ENCODE measurements at regions not wholly inside any gene's neighbourhood (a gene's known extent, or its start where the extent isn't known, plus 50 kb on each side); places are given as distances from the start of the nearest gene placed in this dataset.

DNA sequence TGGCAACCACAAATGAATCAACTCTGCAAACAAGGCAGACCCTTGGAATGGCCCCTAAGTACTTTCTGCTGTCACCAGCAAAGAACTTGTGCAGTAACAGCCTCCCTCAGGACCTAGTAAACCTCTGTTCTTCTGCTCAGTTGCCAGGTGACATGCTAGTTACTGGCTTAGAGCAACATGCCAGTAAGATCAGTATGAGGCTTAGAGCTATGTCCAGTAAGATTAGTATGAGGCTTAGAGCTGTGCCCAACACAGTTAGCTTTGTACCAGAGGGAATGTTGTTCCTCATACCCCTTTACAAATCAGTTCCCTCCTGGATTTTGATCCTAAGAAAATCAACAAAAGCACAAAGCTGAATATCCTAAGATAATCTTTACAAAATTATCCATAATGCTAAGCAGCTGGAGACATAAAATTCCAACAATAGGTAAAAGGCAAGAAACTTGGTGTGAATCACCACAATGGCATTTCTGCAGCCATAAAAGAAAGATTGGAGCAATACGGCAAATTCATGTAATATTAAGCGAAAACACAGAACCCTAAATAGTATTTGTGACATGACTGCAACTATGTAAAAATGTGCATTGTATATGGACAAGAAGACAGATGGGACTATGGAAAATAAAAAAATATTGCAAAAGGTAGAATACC lies 107.3 kb upstream of the LPP start:
- no peak for DNase-seq

DNA sequence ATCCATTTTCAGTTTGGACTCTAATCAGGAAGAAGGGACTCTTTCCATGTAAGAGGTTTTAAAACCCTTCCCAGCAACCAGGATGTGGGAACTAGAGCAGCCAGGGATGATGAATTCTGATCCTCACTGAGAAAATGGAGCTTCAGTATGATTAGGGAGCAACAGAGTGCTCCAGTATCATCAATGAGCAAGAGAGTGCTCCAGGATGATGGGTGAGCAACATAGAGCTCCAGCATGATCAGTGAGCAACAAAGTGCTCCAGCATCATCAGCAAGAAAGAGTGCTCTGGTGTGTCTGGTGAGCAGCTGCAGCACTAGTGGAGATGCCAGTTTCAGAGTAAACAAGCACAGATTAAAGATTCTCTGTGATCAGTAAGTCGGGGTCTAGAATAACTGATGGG lies 106.4 kb upstream of the LPP start:
- no peak for DNase-seq

DNA sequence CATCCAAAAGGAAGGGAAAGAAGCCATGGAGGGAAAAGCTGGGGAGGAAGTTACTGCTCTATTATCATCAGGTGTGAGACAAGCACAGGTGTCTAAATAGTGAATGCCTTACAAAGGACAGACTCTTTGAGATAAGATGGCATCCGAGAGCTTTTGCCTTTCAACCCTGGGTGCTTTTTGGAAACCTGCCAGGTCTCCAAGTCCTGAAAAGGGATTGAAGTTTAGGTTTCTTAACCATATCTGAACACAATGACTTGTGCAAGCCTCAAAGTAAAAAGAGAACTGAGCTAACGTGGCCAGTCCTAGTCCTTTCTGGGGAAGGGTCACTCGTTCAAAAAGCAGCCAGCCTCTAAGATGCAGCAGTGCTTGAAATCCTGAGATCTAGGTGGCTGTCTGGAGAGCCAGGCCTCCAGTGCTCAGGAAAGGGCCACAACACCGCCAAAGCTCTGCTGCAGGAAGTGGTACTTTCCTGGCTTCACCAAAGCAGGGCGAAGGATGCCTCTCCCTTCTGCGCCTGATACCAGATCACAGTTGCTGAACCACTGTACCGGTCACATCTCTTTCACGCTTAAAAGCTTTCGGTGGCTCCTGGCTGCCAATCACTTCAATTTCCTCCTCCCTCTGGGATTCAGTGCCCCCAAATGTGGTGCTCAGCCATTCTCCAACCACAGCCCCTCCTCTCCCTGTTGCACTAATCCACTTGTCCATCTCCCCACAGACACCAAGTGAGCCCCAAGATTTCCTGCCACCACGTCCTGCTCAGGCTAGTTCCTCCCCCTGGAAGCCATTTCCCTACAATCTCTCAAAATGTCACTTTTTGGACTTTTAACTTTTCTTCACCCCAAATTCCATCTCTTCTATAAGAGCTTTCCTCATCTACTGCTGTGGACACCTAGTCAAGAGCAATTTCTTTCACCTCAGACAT lies 104.1 kb upstream of the LPP start:
- no peak for DNase-seq

DNA sequence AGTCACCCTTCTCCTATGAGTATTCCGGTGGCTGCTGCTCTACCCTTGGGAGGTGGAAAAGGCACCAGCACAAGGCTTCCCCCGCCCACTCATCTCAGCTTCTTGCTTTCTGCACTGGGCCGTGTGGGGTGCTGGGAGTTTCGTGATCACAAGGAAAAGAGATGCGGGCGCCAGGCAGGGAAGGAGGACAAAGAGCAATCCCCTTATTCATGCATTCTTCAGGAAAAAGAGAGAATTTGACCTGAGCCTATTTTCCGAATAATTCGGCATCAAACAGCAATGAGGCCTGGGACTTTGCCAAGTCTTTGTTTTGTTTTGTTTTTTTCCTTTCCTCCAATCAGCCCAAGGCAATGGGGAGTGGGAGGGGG lies 102.2 kb upstream of the LPP start:
- DNase-seq = no peak

DNA sequence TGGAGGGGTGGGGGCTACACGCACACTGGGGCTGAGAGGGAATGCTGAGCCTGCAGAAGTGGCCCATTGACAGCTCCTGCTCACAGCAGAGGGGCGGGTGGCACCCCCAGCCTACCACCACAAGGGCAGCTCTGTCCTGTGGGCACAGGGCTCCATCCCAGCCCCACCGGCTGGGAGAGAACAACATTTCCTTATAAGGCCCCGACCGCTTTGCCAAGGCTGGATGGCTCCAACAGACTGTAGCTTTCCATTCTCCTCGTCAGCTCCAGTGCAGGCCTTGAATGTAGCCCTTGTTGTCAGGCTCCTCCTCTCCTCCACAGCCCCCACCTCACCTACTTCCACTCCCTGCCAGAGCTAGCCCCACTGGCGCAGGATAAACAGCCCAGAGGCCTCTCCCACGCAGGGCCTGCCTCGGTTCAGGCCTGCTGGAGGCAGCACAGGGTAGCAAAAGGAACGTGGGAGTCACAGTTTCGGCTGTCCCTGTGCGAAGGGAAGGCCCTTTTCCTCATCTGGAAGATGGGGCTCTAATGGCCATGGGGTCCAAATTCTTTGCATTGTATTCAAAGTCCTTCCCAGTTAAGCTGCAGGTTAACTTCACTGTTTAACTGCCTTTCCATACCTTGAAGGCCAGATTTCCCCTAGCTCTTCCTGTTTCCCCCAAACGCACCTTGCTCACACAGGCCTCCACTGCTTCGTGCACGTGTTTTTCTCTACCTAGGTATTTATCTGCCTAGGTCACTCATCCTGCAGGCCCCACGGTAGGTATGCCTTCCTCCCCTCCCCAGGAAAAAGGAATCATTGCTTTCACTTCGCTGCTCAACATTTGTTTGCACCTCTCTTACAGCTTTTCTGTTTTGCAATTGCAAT lies 101.6 kb upstream of the LPP start:
- peak in 1 of 2 experiments; percentile 53 for DNase-seq

DNA sequence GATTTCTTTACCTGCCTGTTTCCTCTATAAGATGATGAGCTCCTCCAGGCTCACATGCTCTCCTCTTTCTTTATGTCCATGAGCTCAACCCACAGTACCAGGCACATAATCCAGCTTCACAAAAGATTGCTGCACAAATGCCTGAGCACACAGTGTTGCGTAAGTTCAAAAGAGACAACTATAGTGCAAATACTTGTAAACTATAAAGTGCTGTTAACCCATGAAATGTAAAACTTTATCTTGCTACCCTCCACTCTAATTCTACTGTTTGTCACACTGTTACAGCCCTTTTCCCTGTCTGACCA lies 101.0 kb upstream of the LPP start:
- DNase-seq = no peak

DNA sequence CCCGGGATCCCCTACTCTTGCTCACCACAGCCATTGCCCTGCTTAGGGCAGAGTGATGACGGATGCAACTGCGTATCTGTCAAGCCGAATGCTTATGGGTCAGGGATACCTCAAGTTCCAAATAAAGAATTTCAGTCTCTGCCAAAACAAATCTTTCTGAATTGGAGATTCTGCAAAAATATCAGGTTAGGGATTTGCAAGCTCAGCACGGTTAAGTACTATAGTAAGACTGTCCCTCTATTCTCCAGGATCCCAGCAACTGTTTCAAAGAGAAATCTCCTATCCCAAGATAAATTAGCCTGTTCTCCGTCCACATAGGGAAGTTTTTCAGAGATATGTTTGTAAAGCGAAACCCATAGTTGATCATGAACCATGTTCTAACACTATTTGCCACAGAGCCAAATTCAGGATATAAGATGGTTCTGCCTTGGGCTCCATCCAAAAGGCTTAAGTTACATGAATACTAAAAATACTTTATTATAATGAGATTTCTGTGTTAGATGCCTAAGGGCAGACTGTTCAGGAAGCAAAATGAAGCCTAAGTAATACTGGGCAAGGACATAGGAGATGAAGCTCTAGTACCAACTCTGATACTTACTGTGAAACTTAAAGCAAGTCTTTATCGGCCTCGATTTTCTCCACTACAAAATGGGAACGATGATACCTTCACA lies 100.1 kb upstream of the LPP start:
- no peak for DNase-seq

DNA sequence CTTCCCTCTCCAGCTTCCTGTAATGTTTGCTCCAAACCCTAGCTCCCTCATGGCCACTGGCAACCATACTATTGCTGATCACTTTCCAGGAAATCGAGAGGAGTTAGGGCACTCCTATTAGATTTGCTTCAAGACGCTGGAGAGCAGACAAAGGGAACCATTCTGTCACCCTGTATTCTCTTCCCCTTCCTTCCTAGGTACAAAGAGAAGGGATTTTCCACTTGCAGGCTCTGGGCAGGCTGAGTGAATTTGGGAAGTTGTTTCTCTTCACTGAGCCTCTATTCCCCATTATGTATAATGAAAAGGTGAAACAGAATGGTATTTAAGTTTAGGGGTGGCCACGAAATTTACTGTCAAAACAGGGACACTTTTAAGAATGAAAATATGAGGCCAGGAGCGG lies 99.4 kb upstream of the LPP start:
- DNase-seq = no peak

DNA sequence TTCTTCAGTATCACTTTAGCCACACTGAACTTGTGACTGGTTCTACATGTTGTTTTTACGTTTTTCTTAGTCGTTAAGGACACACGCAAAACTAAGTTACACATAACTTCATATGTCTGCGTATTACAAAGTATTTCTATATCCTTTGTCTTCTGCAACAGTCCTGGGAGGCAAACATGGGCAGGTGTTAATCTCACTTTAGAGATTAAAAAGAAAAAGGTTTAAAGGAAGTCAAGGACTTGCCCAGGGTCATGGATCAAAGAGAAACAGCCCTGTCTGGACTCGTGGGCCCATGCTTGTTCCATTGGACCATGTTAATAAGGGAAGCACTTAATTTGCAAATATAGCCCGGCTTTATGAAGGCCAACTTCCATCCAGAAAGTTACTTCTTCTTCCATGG lies 98.6 kb upstream of the LPP start:
- no peak for DNase-seq

DNA sequence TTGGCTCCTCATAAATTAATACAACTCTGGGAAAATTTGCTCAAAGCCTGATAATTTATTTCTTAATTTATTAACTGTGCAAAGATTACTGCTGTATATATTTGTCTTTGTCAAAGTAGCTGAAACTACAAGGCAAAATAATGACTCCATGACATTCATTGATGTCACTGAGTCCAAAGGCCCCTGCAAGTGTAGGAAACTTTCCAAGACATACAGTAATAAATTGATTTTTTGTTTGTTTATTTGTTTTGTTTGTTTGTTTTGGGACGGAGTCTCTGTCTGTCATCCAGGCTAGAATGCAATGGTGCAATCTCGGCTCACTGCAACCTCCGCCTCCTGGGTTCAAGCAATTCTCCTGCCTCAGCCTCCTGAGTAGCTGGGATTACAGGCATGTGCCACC lies 96.8 kb upstream of the LPP start:
- no peak for DNase-seq

DNA sequence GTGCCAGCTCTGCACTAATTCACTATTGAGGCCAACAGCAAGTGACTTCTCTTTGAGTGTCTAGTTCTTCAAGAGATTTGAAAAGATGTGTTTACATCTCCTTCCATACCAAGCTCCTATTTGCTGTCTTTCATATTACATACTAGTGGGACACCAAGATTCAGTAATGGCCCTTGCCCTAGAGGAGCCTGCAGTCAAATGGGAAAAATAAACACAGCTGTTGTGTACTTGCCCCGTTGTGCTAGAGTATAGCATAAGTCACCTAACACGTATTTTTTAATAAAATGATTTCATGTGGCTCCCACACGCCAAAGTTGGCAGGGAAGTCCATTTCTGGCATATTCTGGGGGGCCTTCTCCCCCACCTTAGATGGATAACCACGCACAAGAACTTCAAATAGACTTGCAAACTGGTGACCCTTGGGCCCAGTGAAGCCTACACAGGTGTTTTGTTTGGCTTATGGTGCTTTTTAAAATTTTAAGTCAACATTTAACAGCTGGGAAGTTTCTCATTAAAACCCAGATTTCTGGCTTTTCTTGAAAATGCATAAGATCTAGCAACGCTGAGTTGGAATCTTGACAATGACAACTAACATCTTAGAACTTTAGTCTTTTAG lies 95.3 kb upstream of the LPP start:
- no peak for DNase-seq

DNA sequence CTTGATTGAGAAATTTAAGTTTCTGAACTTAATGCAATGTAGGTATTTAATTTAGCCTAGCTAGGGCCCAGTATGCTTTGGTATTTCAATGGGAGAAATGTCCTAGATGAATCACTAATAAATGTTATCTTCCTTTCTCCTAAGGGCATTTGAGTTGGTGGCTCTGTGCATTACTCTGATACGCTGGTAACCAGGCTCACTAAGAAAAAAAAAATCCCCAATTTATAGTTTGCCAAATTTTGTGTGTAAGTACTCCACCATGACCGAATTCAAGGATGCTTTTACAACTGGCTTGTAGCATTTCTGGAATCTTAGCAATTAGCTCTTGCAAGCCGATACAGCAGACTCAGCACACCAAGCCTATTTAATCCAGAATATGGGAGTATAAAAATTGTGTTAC lies 94.6 kb upstream of the LPP start:
- no peak for DNase-seq

DNA sequence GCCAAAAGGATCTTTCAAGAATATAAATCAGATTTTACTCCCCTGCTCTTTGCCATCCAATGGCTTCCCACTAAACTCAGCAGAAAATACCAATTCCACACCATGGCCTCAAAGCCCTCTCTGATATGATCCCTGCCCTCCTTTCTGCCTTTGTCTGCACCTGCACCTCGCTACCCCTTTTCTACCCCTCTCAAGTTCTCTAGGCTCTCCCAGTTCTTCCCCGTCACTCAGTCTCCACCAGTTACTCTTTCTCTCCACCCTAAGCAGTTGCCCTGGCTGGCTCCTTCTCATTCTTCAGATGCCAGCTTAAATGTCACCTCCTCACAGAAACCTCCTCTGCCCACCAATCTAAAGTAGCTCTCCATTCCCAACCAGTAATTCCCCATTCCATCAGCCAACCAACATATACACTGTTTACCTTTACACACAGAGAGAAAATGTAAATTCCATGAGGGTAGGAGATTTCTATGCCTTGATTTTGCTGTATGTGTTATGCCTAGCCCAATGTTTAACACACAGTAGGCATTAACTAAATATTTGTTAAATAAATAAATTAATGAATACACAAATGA lies 93.6 kb upstream of the LPP start:
- DNase-seq = no peak

DNA sequence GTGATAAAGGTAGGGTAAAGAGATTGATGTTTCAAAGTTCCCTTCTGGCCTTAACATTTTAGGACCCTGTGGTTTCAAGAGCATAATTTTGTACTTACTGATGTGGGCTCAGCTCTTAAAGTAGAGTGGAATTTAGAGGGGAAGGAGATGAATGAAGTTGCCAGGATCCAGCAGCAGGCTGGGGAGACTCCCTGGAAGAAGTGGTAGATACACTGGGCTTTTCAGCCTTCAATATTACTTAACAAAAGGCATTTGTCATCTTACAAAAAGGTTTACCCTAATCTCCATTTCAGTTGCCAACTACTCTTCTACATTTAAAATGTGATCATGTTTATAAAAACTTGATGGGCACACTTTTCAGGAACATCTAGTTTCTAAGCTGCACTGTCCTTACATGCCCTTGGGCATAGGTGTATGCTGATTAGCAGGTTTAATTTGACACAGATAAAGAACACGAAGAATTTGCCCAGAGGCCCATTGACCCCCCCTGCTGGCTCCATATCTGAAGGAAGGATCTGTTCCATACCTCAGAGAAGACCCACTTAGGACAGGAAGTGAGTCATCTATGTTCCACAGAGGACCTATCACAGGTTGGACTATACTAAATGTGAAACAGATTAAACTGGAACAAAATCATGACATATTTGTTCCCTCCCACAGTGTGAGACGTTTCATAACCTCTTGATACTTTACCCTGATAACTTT lies 93.0 kb upstream of the LPP start:
- peak in 1 of 2 experiments; percentile 16 for DNase-seq

DNA sequence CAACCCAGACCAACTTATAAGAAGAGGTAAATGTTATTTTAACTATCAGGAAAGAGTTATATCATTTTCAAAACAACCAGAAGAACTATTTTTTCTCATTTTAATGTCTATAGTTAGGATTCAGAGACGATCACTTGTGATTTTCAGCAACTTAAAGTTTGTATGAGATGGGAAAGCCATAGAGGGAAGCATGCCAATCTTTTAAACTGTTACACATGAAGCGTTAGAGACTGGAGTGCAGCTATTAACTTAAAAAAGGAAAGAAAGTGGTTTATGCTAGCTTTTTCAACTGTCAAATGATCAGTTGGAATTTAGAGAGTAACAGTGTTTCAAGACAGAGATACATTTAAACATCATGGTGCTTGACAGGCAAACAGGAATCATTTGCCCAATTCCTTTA lies 91.7 kb upstream of the LPP start:
- no peak for DNase-seq

DNA sequence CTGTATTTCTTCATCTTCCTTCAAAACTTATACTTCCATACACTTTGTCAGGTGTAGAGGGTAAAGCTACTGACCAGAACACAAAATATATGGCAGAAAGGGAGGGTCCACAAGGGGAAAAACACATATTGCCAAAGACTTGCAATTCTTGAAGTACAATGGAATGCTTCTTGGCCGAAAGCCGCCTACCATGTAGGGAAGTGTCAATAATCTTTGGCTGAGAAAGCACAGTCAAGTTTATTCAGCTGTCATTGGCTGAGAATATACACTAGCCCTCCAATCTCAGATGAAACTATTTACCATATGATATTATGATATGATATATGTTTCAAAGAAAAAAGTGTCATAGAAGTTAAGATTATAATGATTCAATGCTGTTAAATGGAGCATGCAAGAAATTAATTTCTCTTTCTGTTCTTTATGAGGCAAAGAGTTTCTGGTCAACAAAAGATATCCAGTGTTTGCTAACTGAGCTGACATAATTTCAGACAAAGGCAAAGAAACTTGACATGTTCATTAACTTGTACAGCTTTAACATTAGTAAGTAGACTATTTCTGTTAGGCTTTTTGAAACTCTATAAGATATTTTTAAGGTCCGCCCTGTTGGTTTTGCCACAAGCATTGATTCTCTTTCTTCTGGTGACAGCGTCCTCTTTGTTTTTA lies 89.0 kb upstream of the LPP start:
- DNase-seq = no peak

DNA sequence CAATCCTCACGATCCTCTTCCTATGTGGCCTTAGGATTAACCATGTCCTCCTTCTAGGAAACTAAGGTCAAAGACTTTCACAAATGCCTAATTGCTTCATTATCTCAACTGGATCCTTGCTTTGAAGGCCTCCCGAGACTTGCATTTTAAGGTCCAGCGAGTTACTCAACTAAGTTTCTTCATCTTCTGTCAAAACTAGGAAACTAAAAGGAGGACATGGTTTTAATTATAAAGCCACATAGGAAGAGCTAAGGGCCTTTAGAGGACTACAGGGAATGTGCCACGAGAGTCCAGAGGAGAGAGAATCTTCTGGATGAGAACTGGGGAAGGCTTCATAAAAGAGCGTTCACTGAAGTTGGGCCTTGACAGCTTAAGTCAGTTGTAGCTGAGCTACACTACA lies 87.8 kb upstream of the LPP start:
- DNase-seq = no peak

DNA sequence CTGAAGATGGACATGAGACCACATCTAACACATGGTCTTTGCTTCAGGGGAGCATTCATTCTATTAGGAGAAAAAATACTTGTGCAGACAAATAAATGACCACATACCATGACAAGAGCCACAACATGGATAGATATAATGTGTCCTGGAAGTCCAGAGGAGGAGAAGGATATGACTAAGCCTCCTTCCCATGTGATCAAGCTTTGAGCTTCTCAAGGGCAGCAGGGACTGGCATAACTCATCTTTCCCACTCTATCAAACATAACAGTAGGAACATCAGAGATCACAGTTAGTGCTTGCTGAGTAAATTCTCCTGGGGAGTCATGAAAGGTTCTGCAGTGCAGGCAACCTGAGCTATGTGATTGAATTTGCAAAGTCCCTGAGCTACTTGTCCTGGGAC lies 86.0 kb upstream of the LPP start:
- DNase-seq = no peak

DNA sequence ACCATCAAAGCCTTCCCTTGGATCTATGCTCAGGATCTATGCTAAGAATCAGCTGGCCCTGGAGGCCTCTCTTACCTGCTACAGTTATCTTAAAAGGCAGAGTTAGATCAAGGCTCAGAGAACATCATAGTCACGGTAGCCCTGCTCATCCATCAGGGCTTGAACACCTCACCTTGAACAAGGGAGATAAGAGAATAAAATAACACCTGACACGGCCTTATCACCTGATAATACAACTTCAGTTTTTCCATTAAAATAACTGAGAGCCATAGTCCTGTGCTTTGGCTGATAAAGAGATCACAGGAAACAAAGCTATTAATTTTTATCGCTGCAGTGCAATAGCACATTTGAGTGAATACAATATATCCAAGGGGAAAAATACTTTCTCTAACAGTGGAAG lies 85.6 kb upstream of the LPP start:
- DNase-seq = no peak

DNA sequence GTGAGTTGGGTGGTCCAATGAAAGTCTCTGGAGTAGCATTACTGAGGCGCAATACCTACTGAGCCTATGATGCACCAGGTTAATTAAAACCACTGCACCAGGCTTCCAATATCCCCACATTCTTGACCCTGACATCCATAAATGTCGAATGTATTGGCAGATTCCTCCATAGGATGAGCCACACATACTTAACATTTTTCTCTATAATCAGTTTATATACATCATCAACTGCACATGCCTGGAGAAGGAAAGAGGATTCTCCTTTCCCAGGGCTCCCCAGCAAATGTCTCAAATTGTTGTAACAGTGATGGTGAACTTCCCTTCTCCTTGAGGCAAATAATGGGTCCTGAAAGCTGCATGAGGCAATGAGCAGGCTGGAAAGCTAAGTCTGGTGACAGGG lies 82.3 kb upstream of the LPP start:
- no peak for DNase-seq

DNA sequence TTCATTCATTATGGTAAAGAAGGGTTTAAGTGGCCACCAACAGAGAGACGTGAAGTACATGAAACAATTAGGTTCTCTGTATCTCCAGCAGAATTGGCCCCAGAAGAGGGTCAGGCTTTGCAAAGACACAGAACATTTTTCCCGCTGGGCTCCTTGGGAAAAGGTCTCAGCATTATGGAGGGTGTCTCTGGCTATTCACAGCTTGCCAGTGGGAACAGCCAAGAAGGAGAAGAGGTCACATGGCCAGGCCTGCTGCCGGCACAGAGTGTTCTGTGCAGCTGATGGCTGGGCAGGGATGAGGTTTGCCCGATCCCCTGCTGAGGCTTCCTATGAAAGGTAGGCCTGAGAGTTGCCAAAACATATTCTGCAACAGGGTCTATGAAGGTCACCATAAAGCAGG lies 77.8 kb upstream of the LPP start:
- no peak for DNase-seq

Measured in NCI-H526 (cell line).